ENCODE measurements at regions not wholly inside any gene's neighbourhood (a gene's known extent, or its start where the extent isn't known, plus 50 kb on each side); places are given as distances from the start of the nearest gene placed in this dataset.

DNA sequence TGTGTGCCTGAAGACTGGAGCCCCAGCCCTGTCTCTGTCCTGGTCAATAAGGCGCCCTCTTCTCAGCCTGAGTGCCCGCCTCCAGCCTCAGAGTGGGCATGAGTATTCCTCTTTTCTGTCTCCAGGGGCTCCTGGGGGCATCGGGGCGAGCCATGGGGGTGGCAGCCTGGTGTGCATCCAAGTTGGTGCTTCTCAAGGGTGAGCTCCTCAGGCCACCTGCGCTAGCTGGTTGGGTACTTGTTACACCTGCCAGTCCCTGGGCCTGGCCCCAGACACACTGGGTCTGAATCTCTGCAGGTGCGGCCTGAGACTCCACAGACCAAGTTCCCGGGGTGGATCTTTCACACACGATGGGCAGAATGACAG is 168.6 kb upstream of the B3GAT1 start:
- no peak overlapping the region for H3K9ac ChIP-seq (ENCODE audit: low read length in 3 of 3)
- no peaks in the 10 kb centered on the region for H3K27me3 ChIP-seq (ENCODE audit: control insufficient read depth, insufficient read depth, low read length)
- no peak for DNase-seq
- H3K4me1 ChIP-seq (ENCODE audit: control insufficient read depth in 2 of 3, insufficient read depth in 2 of 3, low read depth in 1 of 3, low read length in 3 of 3), result peaks cover 0 to 4% (median 0%) of the 10 kb centered on the region in 3 donors
- no peaks in the 10 kb centered on the region for H3K9me3 ChIP-seq (ENCODE audit: control insufficient read depth in 2 of 3, insufficient read depth in 1 of 3, low read length in 3 of 3)
- FAIRE-seq, result no peak
- TF ChIP-seq, protein P1, sequence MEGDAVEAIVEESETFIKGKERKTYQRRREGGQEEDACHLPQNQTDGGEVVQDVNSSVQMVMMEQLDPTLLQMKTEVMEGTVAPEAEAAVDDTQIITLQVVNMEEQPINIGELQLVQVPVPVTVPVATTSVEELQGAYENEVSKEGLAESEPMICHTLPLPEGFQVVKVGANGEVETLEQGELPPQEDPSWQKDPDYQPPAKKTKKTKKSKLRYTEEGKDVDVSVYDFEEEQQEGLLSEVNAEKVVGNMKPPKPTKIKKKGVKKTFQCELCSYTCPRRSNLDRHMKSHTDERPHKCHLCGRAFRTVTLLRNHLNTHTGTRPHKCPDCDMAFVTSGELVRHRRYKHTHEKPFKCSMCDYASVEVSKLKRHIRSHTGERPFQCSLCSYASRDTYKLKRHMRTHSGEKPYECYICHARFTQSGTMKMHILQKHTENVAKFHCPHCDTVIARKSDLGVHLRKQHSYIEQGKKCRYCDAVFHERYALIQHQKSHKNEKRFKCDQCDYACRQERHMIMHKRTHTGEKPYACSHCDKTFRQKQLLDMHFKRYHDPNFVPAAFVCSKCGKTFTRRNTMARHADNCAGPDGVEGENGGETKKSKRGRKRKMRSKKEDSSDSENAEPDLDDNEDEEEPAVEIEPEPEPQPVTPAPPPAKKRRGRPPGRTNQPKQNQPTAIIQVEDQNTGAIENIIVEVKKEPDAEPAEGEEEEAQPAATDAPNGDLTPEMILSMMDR (IDR thresholded peaks at IDR 0.05; ENCODE audit: borderline replicate concordance, extremely low read depth, insufficient read depth), result no peak
- H3K27ac ChIP-seq (ENCODE audit: low read depth in 2 of 2, low read length in 2 of 2), result no peak overlapping the region
- H3K4me3 ChIP-seq (ENCODE audit: low read length in 3 of 3), result no peak overlapping the region
- intact Hi-C loops (cut with DNase I), result no loop called here
- H3K36me3 ChIP-seq (ENCODE audit: control insufficient read depth in 2 of 3, insufficient read depth in 3 of 3, low read length in 3 of 3), result no peaks in the 10 kb centered on the region

DNA sequence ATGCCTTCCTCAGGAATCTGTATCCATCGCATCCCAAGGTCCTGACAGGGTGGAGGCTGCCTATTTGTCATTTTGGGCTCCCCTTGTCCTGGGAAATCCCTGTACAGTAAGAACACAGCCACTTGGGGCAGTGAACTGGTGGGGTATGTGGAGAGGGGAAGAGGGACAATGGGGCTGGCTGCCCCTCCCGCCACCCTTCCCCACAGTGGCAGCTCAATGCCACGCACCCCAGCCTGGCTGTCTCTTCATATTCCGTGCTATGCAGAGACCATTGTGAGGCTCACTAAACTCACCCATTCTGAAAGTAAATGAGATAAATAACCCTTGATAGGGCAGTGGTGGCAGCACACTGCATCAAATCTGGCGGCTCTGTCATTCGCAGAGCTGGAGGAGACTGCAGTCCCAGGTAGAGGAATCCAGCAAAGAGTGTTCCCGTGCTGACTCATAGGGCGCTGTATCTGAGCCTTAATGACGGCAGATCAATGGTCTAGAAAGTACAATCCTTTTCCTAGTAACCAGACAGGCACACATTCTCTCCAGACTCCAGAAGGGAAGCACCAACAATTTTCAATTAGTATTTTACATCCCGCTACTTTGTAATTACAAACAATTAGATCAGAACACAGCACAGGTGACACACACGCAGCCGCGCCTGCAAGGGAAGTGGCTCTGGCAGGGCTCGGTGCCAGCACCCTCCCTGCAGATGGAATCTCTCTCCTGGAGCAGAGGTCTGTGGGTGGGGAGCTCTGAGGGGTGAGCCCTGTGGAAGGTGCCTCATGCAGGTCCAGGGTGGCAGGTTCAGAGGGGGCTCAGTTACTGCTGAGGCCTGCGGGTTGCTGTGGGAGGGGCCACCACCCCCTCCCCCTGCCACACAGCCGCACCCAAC is 167.9 kb upstream of the B3GAT1 start:
- H3K4me3 ChIP-seq (ENCODE audit: low read length in 3 of 3), result no peak overlapping the region
- H3K27me3 ChIP-seq (ENCODE audit: control insufficient read depth, insufficient read depth, low read length), result no peaks in the 10 kb centered on the region
- no peak for FAIRE-seq
- no peak for DNase-seq
- H3K27ac ChIP-seq (ENCODE audit: low read depth in 2 of 2, low read length in 2 of 2), result no peak overlapping the region
- no peaks in the 10 kb centered on the region for H3K9me3 ChIP-seq (ENCODE audit: control insufficient read depth in 2 of 3, insufficient read depth in 1 of 3, low read length in 3 of 3)
- peaks cover 0 to 2% (median 0%) of the 10 kb centered on the region in 3 donors for H3K4me1 ChIP-seq (ENCODE audit: control insufficient read depth in 2 of 3, insufficient read depth in 2 of 3, low read depth in 1 of 3, low read length in 3 of 3)
- no peak overlapping the region for H3K9ac ChIP-seq (ENCODE audit: low read length in 3 of 3)
- intact Hi-C loops (cut with DNase I), result no loop called here
- no peaks in the 10 kb centered on the region for H3K36me3 ChIP-seq (ENCODE audit: control insufficient read depth in 2 of 3, insufficient read depth in 3 of 3, low read length in 3 of 3)
- TF ChIP-seq, protein P1 (IDR thresholded peaks at IDR 0.05; ENCODE audit: borderline replicate concordance, extremely low read depth, insufficient read depth), result no peak

DNA sequence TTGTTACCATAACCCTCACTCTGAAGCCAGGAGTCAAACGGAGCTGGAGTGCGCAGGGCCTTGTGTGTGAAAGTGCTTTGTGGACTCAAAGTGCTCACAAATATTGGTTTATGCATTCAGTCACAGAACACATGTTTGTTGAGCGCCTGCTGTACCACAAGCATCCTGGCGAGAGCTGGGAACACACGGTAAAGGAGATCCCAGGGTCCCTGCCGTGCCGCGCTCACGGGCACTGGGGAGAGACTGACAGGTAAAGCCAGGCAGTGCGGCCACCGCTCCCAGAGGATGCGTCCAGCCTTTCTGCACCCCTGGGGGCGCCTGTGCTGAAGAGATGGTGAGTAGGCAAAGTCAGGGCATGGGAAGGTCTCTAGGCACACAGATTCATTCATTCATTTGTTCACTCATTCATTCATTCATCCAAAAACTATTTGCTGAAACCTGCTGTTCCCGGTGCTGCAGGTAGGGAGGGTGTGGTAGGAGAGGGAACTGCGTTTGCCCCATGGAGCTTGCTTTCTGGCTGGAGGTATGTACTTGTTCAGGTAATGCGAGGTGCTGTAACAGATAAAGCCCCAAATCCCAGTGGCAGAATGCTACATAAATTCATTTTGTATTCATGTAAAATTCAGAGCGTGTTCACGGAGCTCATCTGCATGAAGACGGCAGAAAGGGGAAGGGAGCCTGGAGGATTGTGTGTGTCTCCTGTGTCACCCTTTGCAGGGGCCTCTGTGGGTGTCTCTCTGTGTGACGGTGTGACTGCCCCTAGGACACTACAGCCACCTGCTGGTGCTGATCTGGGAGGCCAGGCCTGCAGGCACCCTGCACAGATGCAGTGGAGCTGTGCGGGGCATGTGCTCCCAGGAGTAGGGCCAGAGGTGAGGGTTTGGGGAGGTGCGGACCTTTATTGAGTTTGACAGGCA is 167.0 kb upstream of the B3GAT1 start:
- no peaks in the 10 kb centered on the region for H3K9me3 ChIP-seq (ENCODE audit: control insufficient read depth in 2 of 3, insufficient read depth in 1 of 3, low read length in 3 of 3)
- no peak overlapping the region for H3K4me3 ChIP-seq (ENCODE audit: low read length in 3 of 3)
- no peaks in the 10 kb centered on the region for H3K4me1 ChIP-seq (ENCODE audit: control insufficient read depth in 2 of 3, insufficient read depth in 2 of 3, low read depth in 1 of 3, low read length in 3 of 3)
- no peak for DNase-seq
- intact Hi-C loops (cut with DNase I), result no loop called here
- H3K36me3 ChIP-seq (ENCODE audit: control insufficient read depth in 2 of 3, insufficient read depth in 3 of 3, low read length in 3 of 3), result no peaks in the 10 kb centered on the region
- no peak overlapping the region for H3K9ac ChIP-seq (ENCODE audit: low read length in 3 of 3)
- H3K27me3 ChIP-seq (ENCODE audit: control insufficient read depth, insufficient read depth, low read length), result no peaks in the 10 kb centered on the region
- H3K27ac ChIP-seq (ENCODE audit: low read depth in 2 of 2, low read length in 2 of 2), result no peak overlapping the region
- TF ChIP-seq, protein P1 (IDR thresholded peaks at IDR 0.05; ENCODE audit: borderline replicate concordance, extremely low read depth, insufficient read depth), result no peak
- FAIRE-seq, result no peak
